Trophoblast cell (in vitro differentiated cells and primary cell): ENCODE measurements at regions not wholly inside any gene's neighbourhood (a gene's known extent, or its start where the extent isn't known, plus 50 kb on each side); places are given as distances from the start of the nearest gene placed in this dataset.

Experiments
- DNase-seq, 2 donors: peaks; one replicate each; pipeline ENCODE4 v3.0.0-alpha.2; 2016
- H2AFZ ChIP-seq: 2 replicates; pipeline ENCODE4 v1.6.1; 2013; ENCODE audit warnings: low read length, moderate library complexity, mild to moderate bottlenecking; ENCODE audit not compliant: insufficient read depth, poor library complexity
- H2AK5ac ChIP-seq: 2 replicates; pipeline ENCODE4 v1.6.1; 2013; ENCODE audit warnings: mild to moderate bottlenecking, low read length
- H2BK120ac ChIP-seq: 2 replicates; pipeline ENCODE4 v1.6.1; 2013; ENCODE audit warnings: low read length, mild to moderate bottlenecking, moderate library complexity; ENCODE audit not compliant: insufficient read depth, poor library complexity
- H2BK12ac ChIP-seq: 2 replicates; pipeline ENCODE4 v1.6.1; 2013; ENCODE audit warnings: mild to moderate bottlenecking, low read length, moderate library complexity
- H2BK5ac ChIP-seq: 2 replicates; pipeline ENCODE4 v1.6.1; 2013; ENCODE audit warnings: low read length, low read depth, moderate library complexity, mild to moderate bottlenecking; ENCODE audit not compliant: poor library complexity
- H3K14ac ChIP-seq: 2 replicates; pipeline ENCODE4 v1.6.1; 2013; ENCODE audit warnings: mild to moderate bottlenecking, low read length
- H3K18ac ChIP-seq: 2 replicates; pipeline ENCODE4 v1.6.1; 2013; ENCODE audit warnings: mild to moderate bottlenecking, low read length
- H3K23ac ChIP-seq: 2 replicates; pipeline ENCODE4 v1.6.1; 2013; ENCODE audit warnings: low read length
- H3K27ac ChIP-seq: 2 replicates; pipeline ENCODE4 v1.5.1; 2013; ENCODE audit warnings: low read depth, mild to moderate bottlenecking, inconsistent platforms, low read length, moderate library complexity
- H3K27me3 ChIP-seq: 2 replicates; pipeline ENCODE4 v1.6.1; 2013; ENCODE audit warnings: inconsistent platforms, mild to moderate bottlenecking, low read length, moderate library complexity; ENCODE audit not compliant: insufficient read depth
- H3K36me3 ChIP-seq, 2 experiments: 1 replicate in 1 of 2; 2 replicates in 1 of 2; pipeline ENCODE4 v1.6.1; 2013; ENCODE audit warnings: low read length in 2 of 2, mild to moderate bottlenecking in 2 of 2, moderate library complexity in 1 of 2; ENCODE audit not compliant: insufficient read depth in 2 of 2, control insufficient read depth in 1 of 2
- H3K4ac ChIP-seq: 2 replicates; pipeline ENCODE4 v1.6.1; 2013; ENCODE audit warnings: low read depth, mild to moderate bottlenecking, low read length, moderate library complexity
- H3K4me1 ChIP-seq, 2 experiments: 1 replicate in 1 of 2; 2 replicates in 1 of 2; pipeline ENCODE4 v1.6.1; 2013; ENCODE audit warnings: low read length in 2 of 2, mild to moderate bottlenecking in 2 of 2, moderate library complexity in 1 of 2; ENCODE audit not compliant: insufficient read depth in 2 of 2, control insufficient read depth in 1 of 2
- H3K4me2 ChIP-seq: 2 replicates; pipeline ENCODE4 v1.6.1; 2013; ENCODE audit warnings: inconsistent platforms, mild to moderate bottlenecking, low read length, moderate library complexity
- H3K4me3 ChIP-seq: 2 replicates; pipeline ENCODE4 v1.5.1; 2013; ENCODE audit warnings: mild to moderate bottlenecking, low read depth, low read length, inconsistent platforms
- H3K79me1 ChIP-seq: one replicate; pipeline ENCODE4 v1.6.1; 2013; ENCODE audit warnings: low read length
- H3K79me2 ChIP-seq: 2 replicates; pipeline ENCODE4 v1.6.1; 2013; ENCODE audit warnings: low read length, mild to moderate bottlenecking; ENCODE audit not compliant: control insufficient read depth, insufficient read depth, poor library complexity
- H3K9ac ChIP-seq: 2 replicates; pipeline ENCODE4 v1.6.1; 2013; ENCODE audit warnings: mild to moderate bottlenecking, low read length
- H3K9me3 ChIP-seq: 2 replicates; pipeline ENCODE4 v1.6.1; 2013; ENCODE audit warnings: low read depth, mild to moderate bottlenecking, control low read depth, inconsistent platforms, low read length; ENCODE audit not compliant: insufficient read depth
- H4K12ac ChIP-seq: 2 replicates; pipeline ENCODE4 v1.6.1; 2013; ENCODE audit warnings: low read depth, mild to moderate bottlenecking, low read length, moderate library complexity
- H4K8ac ChIP-seq: 2 replicates; pipeline ENCODE4 v1.6.1; 2013; ENCODE audit warnings: low read depth, mild to moderate bottlenecking, low read length, moderate library complexity
- H4K91ac ChIP-seq: one replicate; pipeline ENCODE4 v1.6.1; 2013; ENCODE audit warnings: low read depth, mild to moderate bottlenecking, low read length, moderate library complexity
- WGBS: extraction: QIAGEN DNeasy Blood & Tissue Kit; methylation state at CpG from one replicate; pipeline ENCODE4 v1.1.7; 2013; ENCODE audit warnings: missing lambda C conversion rate; ENCODE audit not compliant: insufficient read length, insufficient coverage; ENCODE audit errors: extremely low coverage; 5-methylcytosine and 5-hydroxymethylcytosine counted together

DNA sequence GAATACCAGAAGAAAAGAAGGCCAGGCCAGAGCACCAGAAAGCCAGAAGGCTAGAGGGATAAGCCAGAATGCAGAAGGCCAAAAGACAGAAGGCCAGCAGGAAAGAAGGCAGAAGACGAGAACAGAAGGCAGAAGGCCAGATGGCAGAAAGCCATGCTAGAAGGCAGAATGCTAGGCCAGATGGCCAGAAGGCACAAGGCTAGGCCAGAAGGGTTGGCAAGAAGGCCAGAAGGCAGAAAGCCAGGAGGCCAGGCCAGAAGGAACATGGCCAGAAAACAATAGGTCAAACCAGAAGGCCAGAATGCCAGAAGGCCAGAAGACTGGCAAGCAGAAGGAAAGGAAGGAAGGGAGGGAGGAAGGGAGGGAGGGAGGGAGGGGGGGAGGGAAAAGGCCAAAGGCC lies 188.8 kb downstream of the TUBA3C start:
- WGBS, result no CpG with 5 or more reads among the region's 1 CpG
- Histone ChIP-seq H2BK12ac (no peak overlapping the region), H3K23ac (no peak overlapping the region), H3K36me3 (no peaks in the 10 kb centered on the region), H3K4me2 (no peak overlapping the region), H3K4me1 (no peaks in the 10 kb centered on the region), H4K8ac (no peak overlapping the region), H3K9ac (no peak overlapping the region), H4K91ac (no peak overlapping the region), H4K12ac (no peak overlapping the region), H3K4ac (no peak overlapping the region), H3K27me3 (no peaks in the 10 kb centered on the region), H2BK5ac (no peak overlapping the region), H3K4me3 (no peak overlapping the region), H2AFZ (no peak overlapping the region), H3K18ac (no peak overlapping the region), H3K9me3 (peaks cover 55% of the 10 kb centered on the region), H3K79me1 (no peaks in the 10 kb centered on the region), H3K14ac (no peak overlapping the region), H2AK5ac (no peak overlapping the region), H2BK120ac (no peak overlapping the region), H3K27ac (no peak overlapping the region), H3K79me2 (no peaks in the 10 kb centered on the region)
- DNase-seq, result no peak

DNA sequence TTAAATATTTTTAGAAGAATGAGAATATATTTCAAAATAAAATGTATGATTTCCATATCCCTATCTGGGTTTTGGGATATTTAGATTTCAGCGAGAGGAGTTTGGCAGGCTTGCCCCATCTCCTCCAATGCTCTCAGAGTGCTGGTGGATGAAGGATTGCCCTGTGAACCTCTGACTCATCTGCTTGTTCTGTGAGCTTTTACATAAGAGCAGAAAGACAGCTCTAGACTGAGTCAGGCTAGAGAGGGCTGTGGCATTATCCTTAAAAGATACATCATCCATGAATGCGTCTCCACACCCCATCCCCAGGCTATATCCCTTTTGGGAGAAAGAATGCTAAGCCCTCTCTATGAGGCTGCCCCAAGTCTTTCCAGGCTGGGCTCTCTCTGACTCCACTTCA lies 190.6 kb downstream of the TUBA3C start:
- WGBS, result no CpG with 5 or more reads among the region's 2 CpGs
- peaks cover 46% of the 10 kb centered on the region for H3K9me3 ChIP-seq
- no peaks in the 10 kb centered on the region for H3K36me3 ChIP-seq
- no peak overlapping the region for H3K9ac ChIP-seq
- no peak overlapping the region for H3K4ac ChIP-seq
- no peak overlapping the region for H3K14ac ChIP-seq
- no peak overlapping the region for H2BK12ac ChIP-seq
- no peak overlapping the region for H3K23ac ChIP-seq
- no peaks in the 10 kb centered on the region for H3K79me1 ChIP-seq
- H4K91ac ChIP-seq, result no peak overlapping the region
- H3K27me3 ChIP-seq, result no peaks in the 10 kb centered on the region
- H3K79me2 ChIP-seq, result no peaks in the 10 kb centered on the region
- no peak overlapping the region for H3K4me2 ChIP-seq
- H2BK120ac ChIP-seq, result no peak overlapping the region
- no peak overlapping the region for H4K8ac ChIP-seq
- H3K4me1 ChIP-seq, result no peaks in the 10 kb centered on the region
- DNase-seq, result no peak
- no peak overlapping the region for H3K18ac ChIP-seq
- no peak overlapping the region for H4K12ac ChIP-seq
- no peak overlapping the region for H3K4me3 ChIP-seq
- H3K27ac ChIP-seq, result no peak overlapping the region
- no peak overlapping the region for H2AK5ac ChIP-seq
- H2BK5ac ChIP-seq, result no peak overlapping the region
- no peak overlapping the region for H2AFZ ChIP-seq

DNA sequence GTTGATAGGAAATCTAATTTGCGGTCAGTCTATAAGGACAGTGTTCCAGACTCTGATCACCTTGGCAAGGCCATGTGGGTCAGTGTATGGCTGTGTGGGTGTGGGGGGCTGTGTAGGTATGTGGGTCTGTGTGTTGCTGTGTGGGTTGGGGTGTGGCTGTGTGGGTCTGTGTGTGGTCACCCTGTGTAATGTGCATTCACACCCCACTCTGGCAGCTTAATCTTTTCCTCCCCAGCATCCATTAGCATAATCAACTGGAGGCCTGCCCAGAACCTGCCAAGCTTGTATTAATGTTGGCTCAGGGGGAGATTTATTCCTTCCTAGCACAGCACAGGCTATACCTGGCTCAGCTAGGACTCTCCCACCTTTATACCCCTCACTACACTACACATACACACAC lies 203.2 kb downstream of the TUBA3C start:
- Histone ChIP-seq H3K4ac (no peak overlapping the region), H3K14ac (no peak overlapping the region), H2BK120ac (no peak overlapping the region), H3K18ac (no peak overlapping the region), H2BK12ac (no peak overlapping the region), H2AFZ (no peak overlapping the region), H3K79me2 (no peaks in the 10 kb centered on the region), H3K23ac (no peak overlapping the region), H3K27me3 (no peaks in the 10 kb centered on the region), H3K9ac (no peak overlapping the region), H3K9me3 (peaks cover 16% of the 10 kb centered on the region), H4K8ac (no peak overlapping the region), H4K12ac (no peak overlapping the region), H3K79me1 (no peaks in the 10 kb centered on the region), H2AK5ac (no peak overlapping the region), H3K4me3 (peak overlapping the region; percentile 40), H3K4me2 (no peak overlapping the region), H3K36me3 (no peaks in the 10 kb centered on the region), H4K91ac (no peak overlapping the region), H2BK5ac (no peak overlapping the region), H3K4me1 (no peaks in the 10 kb centered on the region), H3K27ac (no peak overlapping the region)
- no CpG with 5 or more reads among the region's 1 CpG for WGBS
- DNase-seq, result no peak

DNA sequence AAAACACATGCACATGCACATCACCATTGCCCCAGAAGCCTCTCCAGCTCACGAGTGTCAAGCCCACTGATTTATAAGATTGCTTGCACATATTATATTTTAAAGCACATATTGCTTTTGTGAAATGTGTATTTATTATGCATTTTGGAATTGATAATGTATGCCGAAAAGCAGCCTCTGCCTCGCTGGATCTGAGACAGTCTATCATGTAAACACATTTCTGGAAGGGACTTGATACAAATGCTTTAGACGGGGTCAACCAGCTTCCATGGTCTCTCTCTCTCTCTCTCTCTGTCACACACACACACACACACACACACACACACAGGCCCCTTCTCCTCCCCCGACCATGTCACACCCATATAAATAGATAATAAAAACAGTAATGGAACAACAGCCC lies 203.8 kb downstream of the TUBA3C start:
- DNase-seq, result no peak
- Histone ChIP-seq H4K8ac (no peak overlapping the region), H3K9me3 (peaks cover 16% of the 10 kb centered on the region), H2BK5ac (no peak overlapping the region), H3K23ac (no peak overlapping the region), H3K4ac (no peak overlapping the region), H4K91ac (no peak overlapping the region), H3K14ac (no peak overlapping the region), H3K27me3 (no peaks in the 10 kb centered on the region), H3K4me1 (no peaks in the 10 kb centered on the region), H2BK12ac (no peak overlapping the region), H2BK120ac (no peak overlapping the region), H3K4me2 (no peak overlapping the region), H2AK5ac (no peak overlapping the region), H3K4me3 (no peak overlapping the region), H3K36me3 (no peaks in the 10 kb centered on the region), H3K79me2 (no peaks in the 10 kb centered on the region), H3K79me1 (no peaks in the 10 kb centered on the region), H3K9ac (no peak overlapping the region), H4K12ac (no peak overlapping the region), H3K27ac (no peak overlapping the region), H3K18ac (no peak overlapping the region), H2AFZ (no peak overlapping the region)
- WGBS, result no CpG with 5 or more reads among the region's 5 CpGs
